HG03175 (cell line): ENCODE measurements at regions not wholly inside any gene's neighbourhood (a gene's known extent, or its start where the extent isn't known, plus 50 kb on each side); places are given as distances from the start of the nearest gene placed in this dataset.
A peak's percentile ranks its signal among the peaks of the same experiment; 100 is the strongest.

Source experiments
- ATAC-seq: cut with Tn5 transposase; IDR thresholded peaks from one replicate; pipeline ENCODE4 v1.9.1; 2021; ENCODE audit warnings: mild to moderate bottlenecking, moderate library complexity; ENCODE audit not compliant: unreplicated experiment

DNA sequence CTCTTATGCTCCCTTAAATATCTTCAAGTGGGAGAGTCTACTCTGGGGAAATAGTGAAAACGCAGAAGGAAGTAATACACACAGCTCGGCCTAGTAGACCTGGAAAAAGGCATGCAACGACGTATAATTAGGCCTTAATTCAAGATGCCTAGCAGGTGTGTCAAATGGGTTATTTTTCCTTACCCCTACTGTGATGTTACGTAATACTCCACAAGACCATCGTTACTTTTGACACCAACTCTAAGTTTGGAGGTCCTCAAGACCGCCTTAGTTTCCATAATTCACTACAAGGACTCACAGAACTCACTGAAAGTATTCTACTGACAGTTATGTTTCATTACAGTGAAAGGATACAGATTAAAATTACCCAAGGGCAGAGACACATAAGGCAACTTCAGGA is 1024.3 kb upstream of the MAP3K7 start:
- ATAC-seq: no peak

GRCh38 chr6:91608428-91608827 is 1021.6 kb upstream of the MAP3K7 start:
- no peak for ATAC-seq

DNA sequence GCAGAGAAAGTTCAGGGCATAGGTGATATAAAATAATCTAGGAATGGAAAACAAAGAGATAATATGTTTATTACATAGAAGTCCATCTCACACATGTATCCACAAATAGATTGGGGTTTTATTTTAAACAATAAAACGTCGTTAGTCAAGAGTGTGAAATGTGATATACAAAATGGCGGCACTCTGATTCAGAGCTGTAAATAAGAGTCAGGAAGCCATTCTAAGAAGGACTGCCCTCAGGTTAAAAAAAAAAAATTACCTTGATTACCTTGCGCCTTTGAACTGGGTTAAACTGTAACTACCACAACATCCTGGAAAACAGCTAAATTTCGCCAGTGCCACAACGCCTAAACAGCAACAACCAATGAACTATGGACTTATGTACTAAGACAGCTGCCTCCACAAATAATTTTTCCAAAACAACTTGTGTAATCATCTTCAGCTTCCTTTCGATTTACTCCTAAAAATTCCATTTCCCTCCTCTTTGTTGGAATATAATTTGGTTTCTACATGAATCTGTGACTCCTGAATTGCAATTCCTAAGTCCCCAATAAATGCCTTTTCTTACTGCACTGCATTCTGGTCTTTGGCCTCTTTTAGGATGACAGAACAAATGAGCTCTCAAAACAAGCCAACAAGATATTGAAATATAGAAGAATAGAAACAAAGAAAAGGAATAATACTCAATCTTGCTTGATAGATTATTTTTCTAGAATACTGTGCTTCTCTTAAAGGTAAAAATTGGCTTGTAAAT is 1019.5 kb upstream of the MAP3K7 start:
- ATAC-seq: no peak

DNA sequence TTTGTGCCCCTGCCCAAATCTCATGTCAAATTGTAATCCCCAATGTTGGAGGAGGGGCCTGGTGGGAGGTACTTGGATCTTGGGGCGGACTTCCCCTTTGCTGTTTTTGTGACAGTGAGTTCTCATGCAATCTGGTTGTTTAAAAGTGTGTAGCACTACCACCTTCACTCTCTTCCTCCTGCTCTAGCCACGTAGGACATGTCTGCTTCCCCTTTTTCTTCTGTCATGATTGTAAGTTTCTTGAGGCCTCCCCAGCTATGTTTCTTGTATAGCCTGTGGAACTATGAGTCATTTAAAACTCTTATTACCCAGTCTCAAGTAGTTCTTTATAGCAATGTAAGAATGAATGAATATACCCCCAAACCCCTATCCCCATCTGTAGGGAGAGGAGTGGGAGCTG is 1013.7 kb upstream of the MAP3K7 start:
- no peak for ATAC-seq

GRCh38 chr6:91590191-91590590 is 1003.3 kb upstream of the MAP3K7 start:
- ATAC-seq: no peak

GRCh38 chr6:91580635-91581034 is 993.8 kb upstream of the MAP3K7 start:
- no peak for ATAC-seq

GRCh38 chr6:91575032-91575431 is 988.2 kb upstream of the MAP3K7 start:
- peak; percentile 77 for ATAC-seq

- ATAC-seq: no peak
These were observed 987.0 kb upstream of the MAP3K7 start for GRCh38 chr6:91573826-91574416.

- ATAC-seq: no peak
These were observed 986.0 kb upstream of the MAP3K7 start for GRCh38 chr6:91572878-91573277.

DNA sequence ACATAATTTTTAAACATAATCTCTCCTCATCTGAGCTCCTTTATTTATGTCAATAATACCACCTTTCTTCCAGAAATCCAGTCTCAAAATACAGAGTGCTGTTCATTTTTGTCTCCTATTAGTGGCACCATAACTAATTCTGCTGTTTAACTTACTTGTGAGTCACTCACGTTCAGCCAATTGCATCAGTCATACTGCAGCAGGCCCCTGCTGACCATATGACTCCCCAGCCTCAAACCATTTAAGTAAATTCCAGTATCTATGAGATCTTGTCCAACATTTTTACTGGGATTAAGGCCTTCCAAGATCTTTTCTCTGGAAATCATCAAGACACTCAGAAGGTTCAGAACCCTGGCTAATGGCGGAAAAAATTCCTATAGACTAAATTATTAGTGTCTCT is 982.2 kb upstream of the MAP3K7 start:
- ATAC-seq: no peak

- ATAC-seq: no peak
These were observed 979.6 kb upstream of the MAP3K7 start for GRCh38 chr6:91566467-91566866.

- no peak for ATAC-seq
These were observed 978.3 kb upstream of the MAP3K7 start for GRCh38 chr6:91565207-91565606.

- ATAC-seq: no peak
These were observed 976.1 kb upstream of the MAP3K7 start for GRCh38 chr6:91562955-91563354.

- no peak for ATAC-seq
These were observed 973.5 kb upstream of the MAP3K7 start for GRCh38 chr6:91560409-91560808.

- no peak for ATAC-seq
These were observed 954.0 kb upstream of the MAP3K7 start for GRCh38 chr6:91540902-91541301.

DNA sequence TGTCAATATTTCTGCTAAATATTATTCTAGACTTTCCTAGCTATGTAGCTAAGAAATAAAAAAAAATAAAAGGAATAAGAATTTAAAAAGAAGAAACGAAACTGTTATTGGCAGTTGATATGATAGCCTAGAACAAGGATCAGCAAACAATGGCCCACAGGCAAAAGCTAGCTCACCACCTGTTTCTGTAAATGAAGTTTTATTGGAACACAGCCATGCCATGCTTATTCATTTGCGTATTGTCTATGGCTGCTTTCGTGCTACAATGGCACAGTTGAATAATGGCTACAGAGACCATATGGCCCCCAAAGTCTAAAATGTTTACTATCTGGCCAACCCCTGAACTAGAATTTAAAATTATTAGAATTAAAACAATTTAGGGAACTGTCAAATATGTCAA is 952.6 kb upstream of the MAP3K7 start:
- no peak for ATAC-seq

GRCh38 chr6:91538622-91539021 is 951.8 kb upstream of the MAP3K7 start:
- no peak for ATAC-seq

GRCh38 chr6:91534614-91535013 is 947.7 kb upstream of the MAP3K7 start:
- ATAC-seq: no peak

GRCh38 chr6:91523511-91523910 is 936.6 kb upstream of the MAP3K7 start:
- no peak for ATAC-seq

DNA sequence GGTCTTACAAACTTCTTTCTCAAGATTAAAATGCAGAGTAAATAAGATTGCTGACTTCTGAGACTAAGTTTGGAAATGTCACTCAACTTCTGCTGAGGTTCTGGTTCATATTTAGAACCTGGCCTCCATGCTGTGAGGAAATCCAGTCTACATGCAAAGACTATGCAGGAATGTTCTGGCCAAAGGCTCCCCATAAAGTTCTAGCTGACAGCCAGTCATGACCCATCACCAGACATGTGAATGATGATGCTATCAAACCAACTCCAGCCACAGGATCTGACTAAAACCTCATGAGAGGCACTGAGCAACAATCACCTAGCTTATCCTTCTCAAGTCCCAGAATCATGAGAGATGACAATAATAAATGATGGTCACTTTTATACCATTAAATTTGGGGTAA is 935.1 kb upstream of the MAP3K7 start:
- no peak for ATAC-seq

DNA sequence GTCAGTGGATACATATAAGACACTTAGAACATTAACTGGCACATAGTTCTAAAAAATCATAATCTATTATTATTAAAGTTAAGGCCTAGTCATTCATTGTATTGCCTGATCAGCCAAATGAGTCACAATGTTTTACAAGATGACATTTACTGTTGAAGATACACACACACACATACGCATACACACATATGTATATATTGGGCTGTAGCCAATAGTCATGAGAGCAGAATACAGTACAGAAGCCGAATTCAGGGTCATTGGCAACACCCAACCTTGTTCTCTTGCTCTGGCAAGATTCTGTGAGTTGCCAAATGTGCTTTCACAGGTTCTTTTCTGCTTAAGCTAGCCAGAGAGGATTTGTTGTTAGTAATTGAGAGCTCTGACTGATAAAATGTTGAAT is 922.8 kb upstream of the MAP3K7 start:
- no peak for ATAC-seq

- ATAC-seq: no peak
These were observed 922.2 kb upstream of the MAP3K7 start for GRCh38 chr6:91509039-91509438.

DNA sequence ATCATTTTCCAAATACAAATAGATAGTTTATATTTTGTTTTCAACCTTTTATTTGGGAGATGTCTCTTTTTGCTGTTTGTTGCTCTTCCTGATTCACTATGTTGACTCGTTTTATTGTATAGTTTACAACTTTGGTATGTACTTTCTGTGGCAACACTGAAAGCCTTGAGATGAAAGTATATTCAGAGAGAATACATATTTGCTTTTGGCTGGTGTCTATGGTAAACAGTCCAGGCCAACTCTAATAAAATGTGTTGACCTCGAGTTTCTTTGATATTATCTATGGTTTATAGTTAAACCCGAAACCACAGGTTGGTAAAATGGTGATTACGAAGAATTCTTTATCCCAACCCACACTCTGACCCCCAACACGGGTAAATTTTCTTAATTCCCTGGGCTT is 919.6 kb upstream of the MAP3K7 start:
- ATAC-seq: no peak
